SU-DHL-6 (cell line): ENCODE measurements at regions not wholly inside any gene's neighbourhood (a gene's known extent, or its start where the extent isn't known, plus 50 kb on each side); places are given as distances from the start of the nearest gene placed in this dataset.

Source experiments
- CTCF ChIP-seq: fragments of 200-600 bp; sonication (generic); IDR thresholded peaks from one replicate; pipeline ENCODE4 v1.5.1; 2017; ENCODE audit warnings: antibody characterized with exemption, mild to moderate bottlenecking, low read length, moderate library complexity; ENCODE audit not compliant: insufficient read depth, poor library complexity, severe bottlenecking
- EZH2phosphoT487 ChIP-seq: fragments of 200-600 bp; sonication (generic), shearing (Covaris generic); conservative IDR thresholded peaks from 2 replicates; pipeline ENCODE4 v1.6.1; 2018; ENCODE audit warnings: mild to moderate bottlenecking, antibody characterized with exemption, low read length, moderate library complexity, mixed read lengths

- TF ChIP-seq CTCF (no peak), EZH2phosphoT487 (no peak)
Observed at GRCh38 chr15:69513450-69513960, 60.9 kb downstream of the RPLP1 start.
